ENCODE measurements at regions not wholly inside any gene's neighbourhood (a gene's known extent, or its start where the extent isn't known, plus 50 kb on each side); places are given as distances from the start of the nearest gene placed in this dataset.
"Not testable (repeated sequence)": the region's sequence is repeated elsewhere in the genome, so short reads cannot be mapped to it uniquely, and the experiment has no call there.

GRCh38 chr3:56938530-56938929 lies 121.9 kb upstream of the SPATA12 start:
- no peaks in the 10 kb centered on the region for H3K79me2 ChIP-seq (ENCODE audit: insufficient read depth, low read length)

GRCh38 chr3:56937580-56937979 lies 122.9 kb upstream of the SPATA12 start:
- no peaks in the 10 kb centered on the region; the same call in 1 of the 2 replicates for H3K9me3 ChIP-seq (ENCODE audit: low read length)
- H3K4me1 ChIP-seq (ENCODE audit: insufficient read depth, low read length, severe bottlenecking): peaks cover 20% of the 10 kb centered on the region
- H3K79me2 ChIP-seq (ENCODE audit: insufficient read depth, low read length): no peaks in the 10 kb centered on the region
- no peak overlapping the region for H3K4me3 ChIP-seq (ENCODE audit: low read depth, low read length, poor library complexity, severe bottlenecking)
- H2AFZ ChIP-seq (ENCODE audit: low read length): no peak overlapping the region
- H3K27me3 ChIP-seq (ENCODE audit: insufficient read depth, low read length): no peaks in the 10 kb centered on the region; the same call in 1 of the 2 replicates
- no peak overlapping the region for H3K4me2 ChIP-seq (ENCODE audit: low read length)
- no peaks in the 10 kb centered on the region for H4K20me1 ChIP-seq (ENCODE audit: insufficient read depth, low read length)
- H3K36me3 ChIP-seq (ENCODE audit: insufficient read depth, low read length): no peaks in the 10 kb centered on the region; the same call in 1 of the 2 replicates
- H3F3A ChIP-seq (ENCODE audit: insufficient read depth, low read length): no peaks in the 10 kb centered on the region
- no peak overlapping the region for H3K9ac ChIP-seq (ENCODE audit: low read length)
- H3K27ac ChIP-seq (ENCODE audit: low read depth, low read length, poor library complexity, severe bottlenecking): no peak overlapping the region
- TF ChIP-seq CTCF (IDR thresholded peaks at IDR 0.05; ENCODE audit: low read length) (no peak), EZH2 (IDR thresholded peaks at IDR 0.05; ENCODE audit: borderline replicate concordance, low read length) (no peak)
- no peaks in the 10 kb centered on the region for H3K9me2 ChIP-seq (ENCODE audit: low read depth, low read length)

More at GRCh38 chr3:56938530-56938929, 121.9 kb upstream of the SPATA12 start:
- Histone ChIP-seq H3K9ac (ENCODE audit: low read length) (no peak overlapping the region), H3K9me3 (ENCODE audit: low read length) (no peaks in the 10 kb centered on the region; the same call in 1 of the 2 replicates), H3K27me3 (ENCODE audit: insufficient read depth, low read length) (no peaks in the 10 kb centered on the region), H3K4me1 (ENCODE audit: insufficient read depth, low read length, severe bottlenecking) (peaks cover 20% of the 10 kb centered on the region), H3F3A (ENCODE audit: insufficient read depth, low read length) (no peaks in the 10 kb centered on the region), H3K27ac (ENCODE audit: low read depth, low read length, poor library complexity, severe bottlenecking) (no peak overlapping the region), H3K4me3 (ENCODE audit: low read depth, low read length, poor library complexity, severe bottlenecking) (no peak overlapping the region), H3K9me2 (ENCODE audit: low read depth, low read length) (no peaks in the 10 kb centered on the region), H2AFZ (ENCODE audit: low read length) (no peak overlapping the region), H3K36me3 (ENCODE audit: insufficient read depth, low read length) (no peaks in the 10 kb centered on the region; the same call in 1 of the 2 replicates), H4K20me1 (ENCODE audit: insufficient read depth, low read length) (no peaks in the 10 kb centered on the region), H3K4me2 (ENCODE audit: low read length) (no peak overlapping the region)
- TF ChIP-seq CTCF (IDR thresholded peaks at IDR 0.05; ENCODE audit: low read length) (no peak), EZH2 (IDR thresholded peaks at IDR 0.05; ENCODE audit: borderline replicate concordance, low read length) (no peak)

- Histone ChIP-seq H3F3A (ENCODE audit: insufficient read depth, low read length) (no peaks in the 10 kb centered on the region), H3K4me3 (ENCODE audit: low read depth, low read length, poor library complexity, severe bottlenecking) (no peak overlapping the region), H3K27ac (ENCODE audit: low read depth, low read length, poor library complexity, severe bottlenecking) (no peak overlapping the region), H4K20me1 (ENCODE audit: insufficient read depth, low read length) (no peaks in the 10 kb centered on the region), H3K9ac (ENCODE audit: low read length) (no peak overlapping the region), H3K79me2 (ENCODE audit: insufficient read depth, low read length) (no peaks in the 10 kb centered on the region), H3K4me1 (ENCODE audit: insufficient read depth, low read length, severe bottlenecking) (peaks cover 5% of the 10 kb centered on the region), H3K27me3 (ENCODE audit: insufficient read depth, low read length) (no peaks in the 10 kb centered on the region; the same call in 1 of the 2 replicates), H3K9me2 (ENCODE audit: low read depth, low read length) (no peaks in the 10 kb centered on the region), H3K36me3 (ENCODE audit: insufficient read depth, low read length) (no peaks in the 10 kb centered on the region; the same call in 1 of the 2 replicates), H3K4me2 (ENCODE audit: low read length) (no peak overlapping the region), H2AFZ (ENCODE audit: low read length) (no peak overlapping the region), H3K9me3 (ENCODE audit: low read length) (no peaks in the 10 kb centered on the region; the same call in 1 of the 2 replicates)
- TF ChIP-seq EZH2 (IDR thresholded peaks at IDR 0.05; ENCODE audit: borderline replicate concordance, low read length) (no peak), CTCF (IDR thresholded peaks at IDR 0.05; ENCODE audit: low read length) (no peak)
Measured at GRCh38 chr3:56935811-56936210, 124.7 kb upstream of the SPATA12 start.

- H3F3A ChIP-seq (ENCODE audit: insufficient read depth, low read length); H3K4me2 ChIP-seq (ENCODE audit: low read length); H3K9ac ChIP-seq (ENCODE audit: low read length); H3K27ac ChIP-seq (ENCODE audit: low read depth, low read length, poor library complexity, severe bottlenecking); H3K36me3 ChIP-seq (ENCODE audit: insufficient read depth, low read length); H3K4me3 ChIP-seq (ENCODE audit: low read depth, low read length, poor library complexity, severe bottlenecking); H3K27me3 ChIP-seq (ENCODE audit: insufficient read depth, low read length); H3K79me2 ChIP-seq (ENCODE audit: insufficient read depth, low read length); H4K20me1 ChIP-seq (ENCODE audit: insufficient read depth, low read length); H3K9me3 ChIP-seq (ENCODE audit: low read length); H3K9me2 ChIP-seq (ENCODE audit: low read depth, low read length); H3K4me1 ChIP-seq (ENCODE audit: insufficient read depth, low read length, severe bottlenecking); H2AFZ ChIP-seq (ENCODE audit: low read length): not testable (repeated sequence)
Measured at GRCh38 chr3:56934481-56934880, 126.0 kb upstream of the SPATA12 start.
